Amygdala (tissue), 56 donors: ENCODE measurements at regions not wholly inside any gene's neighbourhood (a gene's known extent, or its start where the extent isn't known, plus 50 kb on each side); places are given as distances from the start of the nearest gene placed in this dataset.

Experiments
- DNase-seq, 56 donors: peaks; one replicate each; lab custom pipeline; 2025; lab: John Stamatoyannopoulos, UW

- DNase-seq, result no peak
Measured at GRCh38 chr2:128446049-128446873, 127.6 kb upstream of the HS6ST1 start.

GRCh38 chr2:128446874-128447537 lies 128.3 kb upstream of the HS6ST1 start:
- no peak for DNase-seq

DNA sequence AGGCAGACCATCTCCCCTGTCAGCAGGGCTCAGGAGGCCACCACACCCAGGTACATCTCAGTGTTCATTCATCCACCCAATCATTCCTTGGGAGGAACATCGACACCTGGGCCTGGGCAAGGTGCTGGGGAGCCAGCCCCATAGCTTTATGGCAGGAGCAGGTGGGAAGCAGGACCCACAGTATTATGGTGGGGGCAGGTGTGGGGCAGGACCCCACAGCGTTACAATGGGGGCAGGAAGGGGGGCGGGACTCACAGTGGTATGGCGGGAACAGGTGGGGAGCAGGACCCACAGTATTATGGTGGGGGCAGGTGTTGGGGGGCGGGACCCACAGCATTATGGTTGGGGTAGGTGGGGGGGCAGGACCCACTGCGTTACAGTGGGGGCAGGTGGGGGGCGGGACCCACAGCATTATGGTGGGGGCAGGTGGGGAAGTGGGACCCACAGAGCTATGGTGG lies 128.9 kb upstream of the HS6ST1 start:
- no peak for DNase-seq

DNA sequence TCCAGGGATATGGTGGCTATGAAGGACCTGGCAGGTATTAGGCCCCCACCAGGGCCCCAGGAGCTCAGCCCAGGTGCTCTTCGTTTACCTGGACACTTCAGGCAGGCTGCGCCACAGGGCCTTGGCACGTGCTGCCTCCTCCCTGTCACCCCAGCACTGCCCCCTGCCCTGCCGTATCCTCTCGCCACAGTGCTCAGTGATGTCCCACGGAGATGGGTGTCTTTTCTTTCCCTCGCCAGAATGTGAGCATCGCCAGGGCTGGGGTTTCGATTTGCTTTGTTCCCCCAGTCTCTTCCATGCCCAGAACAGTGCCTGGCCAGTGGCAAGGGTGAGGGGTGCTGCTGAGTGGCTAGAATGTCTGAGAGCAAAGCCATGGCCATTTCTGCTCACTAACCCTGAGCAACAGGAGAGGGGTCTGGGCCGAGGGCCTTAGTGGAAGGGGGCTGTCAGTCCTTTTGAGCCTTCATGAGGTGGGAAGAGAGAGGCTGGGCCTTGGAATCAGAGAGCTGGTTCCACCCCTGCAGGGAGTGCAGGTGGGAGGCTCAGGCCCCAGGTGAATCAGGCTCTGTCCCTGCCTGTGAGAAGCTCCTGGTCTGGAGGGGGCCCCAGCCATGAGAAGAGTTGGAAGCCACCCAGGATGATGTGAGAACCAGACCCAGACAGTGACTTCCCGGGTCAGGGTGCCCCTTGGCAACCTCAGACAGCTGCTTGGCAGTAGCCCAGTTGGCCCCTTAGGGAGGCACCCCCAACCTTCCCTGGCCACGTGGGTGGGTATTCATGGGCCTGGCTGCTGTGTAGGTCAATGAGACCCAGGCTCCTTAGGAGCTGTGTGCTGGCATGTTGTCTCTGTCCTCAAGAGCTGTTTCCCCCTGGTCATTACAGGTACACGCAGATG lies 129.9 kb upstream of the HS6ST1 start:
- no peak for DNase-seq

GRCh38 chr2:128449226-128450061 lies 130.8 kb upstream of the HS6ST1 start:
- no peak for DNase-seq

- DNase-seq, result no peak
Measured at GRCh38 chr2:128450211-128451024, 131.8 kb upstream of the HS6ST1 start.

DNA sequence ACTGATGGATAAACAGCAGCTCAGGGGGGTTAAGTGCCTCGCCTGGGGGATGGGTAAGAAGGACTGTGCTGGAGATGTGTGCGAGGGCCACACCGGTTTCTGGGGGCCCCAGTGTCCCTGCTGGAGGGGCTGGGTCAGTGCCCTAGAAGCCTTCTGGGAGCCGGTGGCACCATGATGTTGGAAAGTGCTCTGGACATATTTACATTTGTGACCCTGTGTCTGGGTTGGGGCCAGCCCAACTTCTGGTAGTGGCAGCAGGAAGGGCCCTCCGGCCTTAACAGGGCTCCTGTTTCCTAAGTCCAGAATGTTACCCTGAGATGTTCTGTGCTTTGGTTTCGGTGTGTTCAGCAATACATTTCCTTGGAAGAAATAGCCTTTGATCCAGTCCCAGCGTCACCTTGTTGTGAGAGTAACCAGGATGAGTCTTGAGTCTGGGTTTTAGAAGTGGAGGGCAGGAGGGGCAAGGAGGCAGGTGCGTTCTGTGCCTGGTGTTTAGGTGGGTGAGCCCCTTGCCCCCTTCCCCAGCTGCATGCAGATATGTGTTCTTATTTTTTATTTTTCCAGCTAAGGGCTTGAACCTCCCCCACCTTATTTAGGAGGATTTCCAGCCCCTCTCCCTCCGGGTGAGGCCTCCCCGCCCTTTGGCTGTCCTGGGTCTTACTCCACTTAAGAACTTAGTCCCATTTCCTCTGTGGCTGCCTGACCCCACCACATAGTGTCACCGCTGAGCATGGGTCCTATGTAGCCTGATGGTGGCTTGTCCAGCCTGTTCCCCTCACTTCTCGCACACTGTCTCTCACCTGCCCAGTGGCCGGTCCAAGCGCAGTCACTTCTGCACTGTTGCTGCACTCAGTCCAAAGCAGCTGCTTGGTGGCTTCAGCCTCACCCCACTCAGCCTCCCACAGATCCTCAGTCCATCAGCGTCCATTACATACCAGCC lies 132.7 kb upstream of the HS6ST1 start:
- DNase-seq, result no peak

DNA sequence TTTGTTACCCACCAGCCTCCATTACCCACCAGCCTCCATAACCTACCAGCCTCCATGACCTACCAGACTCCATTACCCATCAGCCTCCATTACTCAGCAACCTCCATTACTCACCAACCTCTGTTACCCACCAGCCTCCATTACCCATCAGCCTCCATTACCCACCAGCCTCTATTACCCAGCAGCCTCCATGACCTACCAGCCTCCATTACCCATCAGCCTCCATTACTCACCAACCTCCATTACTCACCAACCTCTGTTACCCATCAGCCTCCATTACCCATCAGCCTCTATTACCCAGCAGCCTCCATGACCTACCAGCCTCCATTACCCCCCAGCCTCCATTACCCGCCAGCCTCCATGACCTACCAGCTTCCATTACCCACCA lies 133.3 kb upstream of the HS6ST1 start:
- no peak for DNase-seq

- DNase-seq, result no peak
Measured at GRCh38 chr2:128452536-128453530, 134.2 kb upstream of the HS6ST1 start.

DNA sequence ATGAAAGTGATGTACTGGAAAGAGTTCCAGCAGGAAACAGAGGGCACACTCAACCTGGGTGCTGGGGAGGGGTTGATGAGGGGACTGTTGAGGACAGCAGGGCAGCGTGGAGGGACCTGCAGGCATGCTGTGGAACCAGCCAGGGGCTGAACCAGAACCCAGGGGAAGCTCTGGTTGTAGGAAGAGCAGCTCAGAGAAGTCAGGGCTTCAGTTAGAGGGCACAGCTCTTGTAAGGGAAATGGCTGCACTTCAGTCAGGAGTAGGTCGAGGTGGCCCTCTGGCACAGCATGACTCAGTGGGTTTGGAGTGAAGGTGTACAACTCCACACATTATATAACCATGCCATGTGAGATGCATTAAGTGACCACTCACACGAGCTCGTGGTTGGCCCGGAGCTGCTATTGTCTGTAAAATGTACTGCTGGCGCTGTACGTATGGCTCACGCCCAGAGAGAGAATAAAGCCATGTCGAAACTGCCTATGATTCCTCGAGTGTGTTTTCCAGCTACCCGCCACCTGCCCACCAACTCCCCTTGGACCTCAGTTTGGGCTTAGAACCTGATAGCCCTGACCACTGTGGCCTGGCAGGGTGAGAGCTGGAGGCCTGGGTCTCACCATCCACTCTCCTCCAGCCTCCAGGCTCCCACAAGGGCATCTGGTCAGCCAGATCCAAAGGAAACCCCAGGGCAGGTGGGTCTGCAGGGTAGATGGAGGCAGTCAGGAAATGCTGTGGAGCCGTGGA lies 136.5 kb upstream of the HS6ST1 start:
- no peak for DNase-seq

GRCh38 chr2:128455721-128456050 lies 137.0 kb upstream of the HS6ST1 start:
- DNase-seq, result no peak

DNA sequence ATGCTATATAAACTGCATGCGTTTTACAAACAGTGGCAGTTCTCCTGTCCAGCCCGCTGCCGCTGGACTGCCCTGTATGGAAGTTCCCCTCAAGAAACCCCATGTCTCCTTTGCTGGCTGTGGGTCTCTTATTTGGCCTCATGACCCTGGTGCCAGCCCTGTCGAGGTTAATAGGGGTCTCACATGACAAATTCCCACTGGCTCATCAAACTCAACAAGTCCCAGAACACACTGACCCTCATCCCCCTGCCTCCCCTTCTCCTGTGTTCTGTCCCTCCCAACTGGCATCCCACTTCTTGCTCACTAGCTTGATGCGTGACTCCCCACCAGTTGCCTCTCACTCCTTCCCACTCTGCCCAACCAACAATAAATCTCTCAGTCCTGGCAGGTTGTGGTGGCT lies 137.6 kb upstream of the HS6ST1 start:
- DNase-seq, result no peak

DNA sequence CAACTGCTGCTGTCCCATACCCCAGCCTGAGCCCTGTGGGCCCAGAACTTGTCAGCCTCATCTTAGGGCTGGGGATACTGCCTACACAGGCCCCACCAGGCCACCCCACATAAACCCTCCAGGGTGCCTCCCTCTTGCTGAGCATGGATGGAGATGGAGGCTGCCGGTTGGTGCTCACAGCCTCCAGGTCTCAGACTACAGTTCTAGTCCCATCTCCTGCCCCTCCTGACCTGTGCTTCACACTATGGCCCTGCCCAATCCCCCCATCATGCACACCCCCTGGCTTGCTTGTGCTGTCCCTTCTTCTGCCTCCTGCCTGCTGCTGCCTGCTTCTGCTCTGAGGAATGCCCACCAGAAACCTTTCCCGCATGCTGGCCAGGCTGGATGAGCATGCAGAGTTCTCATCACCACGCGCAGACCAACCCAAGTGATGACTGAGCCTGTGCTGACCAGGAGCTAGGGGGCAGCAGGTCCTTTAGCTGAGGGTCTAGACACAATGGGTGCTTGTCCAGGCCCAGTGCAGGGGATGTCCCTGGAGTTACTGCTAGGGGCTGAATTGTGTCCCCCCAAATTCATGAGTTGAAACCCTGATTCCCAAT lies 138.4 kb upstream of the HS6ST1 start:
- DNase-seq, result no peak

DNA sequence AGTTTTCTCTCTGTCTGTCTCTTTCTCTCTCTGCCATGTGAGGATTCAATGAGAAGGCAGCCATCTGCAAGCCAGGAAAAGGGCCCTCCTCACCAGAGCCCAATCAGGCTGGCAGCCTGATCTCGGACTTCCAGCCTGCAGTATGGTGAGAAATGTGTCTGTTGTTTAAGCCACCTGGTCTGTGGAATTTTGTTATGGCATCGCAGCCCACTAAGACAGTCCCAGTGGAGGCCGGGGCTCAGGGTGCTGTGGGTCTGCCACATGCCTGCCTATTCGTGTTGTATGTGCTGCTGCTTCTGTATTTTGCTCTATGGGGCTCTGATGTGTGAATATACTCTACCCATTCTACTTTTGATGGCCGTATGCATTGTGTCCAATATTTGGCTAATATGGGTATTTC lies 139.0 kb upstream of the HS6ST1 start:
- no peak for DNase-seq

DNA sequence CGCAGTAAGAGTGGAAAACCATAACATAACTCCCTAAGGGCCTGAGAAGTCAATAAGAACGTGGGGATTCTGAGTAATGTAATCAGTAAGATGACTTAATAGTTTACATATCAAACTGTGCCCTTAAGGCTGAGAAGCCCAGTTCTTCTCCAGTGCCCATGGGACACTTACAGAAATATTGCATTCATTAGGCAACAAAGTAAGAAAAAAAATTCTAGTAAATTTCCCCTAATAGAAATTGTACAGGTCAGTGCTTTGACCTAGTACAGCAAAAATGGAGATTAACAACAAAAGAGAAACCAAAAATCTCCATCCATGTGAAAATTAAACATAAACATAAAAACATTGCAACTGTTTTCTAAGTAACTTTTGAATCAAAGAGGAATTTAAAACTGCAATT lies 139.8 kb upstream of the HS6ST1 start:
- no peak for DNase-seq

DNA sequence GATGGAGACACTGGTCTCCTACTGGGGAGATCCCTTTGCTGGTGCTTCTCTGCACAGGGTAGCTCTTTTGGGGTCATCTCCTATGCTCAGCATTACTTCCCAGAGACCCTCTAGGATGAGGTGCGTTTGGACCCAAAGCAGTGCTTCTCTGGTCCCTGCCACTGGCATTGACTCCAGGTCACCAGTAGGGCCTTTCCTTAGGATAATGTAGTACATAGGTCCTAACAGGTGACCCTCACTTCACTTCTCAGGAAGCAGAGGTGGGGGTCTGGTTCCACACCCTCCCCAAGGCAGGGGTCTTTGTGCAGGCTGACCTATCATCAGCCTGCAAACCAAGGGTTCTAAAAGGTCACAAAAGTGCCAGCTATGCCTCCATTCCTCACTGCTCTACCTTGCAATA lies 145.8 kb upstream of the HS6ST1 start:
- DNase-seq, result no peak
